ENCODE measurements at regions not wholly inside any gene's neighbourhood (a gene's known extent, or its start where the extent isn't known, plus 50 kb on each side); places are given as distances from the start of the nearest gene placed in this dataset.

- TF ChIP-seq CTCF (IDR thresholded peaks at IDR 0.05 in 4 of 5, conservative IDR thresholded peaks at IDR 0.05 in 1 of 5) (no peak), POLR2A (IDR thresholded peaks at IDR 0.05) (no peak)
These were observed 226.4 kb upstream of the CXCR4 start for GRCh38 chr2:136344339-136344738.
